Parathyroid adenoma (tissue), 2 donors: ENCODE measurements at regions not wholly inside any gene's neighbourhood (a gene's known extent, or its start where the extent isn't known, plus 50 kb on each side); places are given as distances from the start of the nearest gene placed in this dataset.

ENCODE experiments used
- H2AFZ ChIP-seq: fragments of 300-600 bp; sonication (generic); one replicate; pipeline ENCODE4 v1.7.0; 2017; ENCODE audit warnings: antibody characterized with exemption, mild to moderate bottlenecking
- H3K27ac ChIP-seq: fragments of 300-600 bp; sonication (generic); one replicate; pipeline ENCODE4 v1.7.0; 2017
- H3K27me3 ChIP-seq: fragments of 300-600 bp; sonication (generic); one replicate; pipeline ENCODE4 v1.7.0; 2017; ENCODE audit warnings: low read length; ENCODE audit not compliant: control insufficient read depth, insufficient read depth
- H3K36me3 ChIP-seq: fragments of 300-600 bp; sonication (generic); one replicate; pipeline ENCODE4 v1.7.0; 2017; ENCODE audit warnings: low read length; ENCODE audit not compliant: control insufficient read depth, insufficient read depth
- H3K4me1 ChIP-seq: fragments of 300-600 bp; sonication (generic); one replicate; pipeline ENCODE4 v1.7.0; 2017; ENCODE audit warnings: control low read depth
- H3K4me2 ChIP-seq: fragments of 300-600 bp; sonication (generic); one replicate; pipeline ENCODE4 v1.7.0; 2017; ENCODE audit warnings: low read length
- H3K4me3 ChIP-seq: fragments of 300-600 bp; sonication (generic); one replicate; pipeline ENCODE4 v1.7.0; 2017; ENCODE audit warnings: low read depth, low read length
- H3K79me2 ChIP-seq: fragments of 300-600 bp; sonication (generic); one replicate; pipeline ENCODE4 v1.7.0; 2017; ENCODE audit warnings: control low read depth
- H3K9ac ChIP-seq: fragments of 300-600 bp; sonication (generic); one replicate; pipeline ENCODE4 v1.7.0; 2017; ENCODE audit warnings: mild to moderate bottlenecking
- H3K9me3 ChIP-seq: fragments of 300-600 bp; sonication (generic); one replicate; pipeline ENCODE4 v1.7.0; 2017; ENCODE audit warnings: low read length; ENCODE audit not compliant: control insufficient read depth
- TF ChIP-seq, protein P1 (sequence below): fragments of 300-600 bp; sonication (generic); IDR thresholded peaks from one replicate; pipeline ENCODE4 v1.7.0; 2017; ENCODE audit warnings: antibody characterized with exemption, mild to moderate bottlenecking
- donor health status: primary hyperparathyroidism.

GRCh38 chr13:40343550-40344269 lies 322.7 kb downstream of the FOXO1 start:
- TF ChIP-seq, protein P1, sequence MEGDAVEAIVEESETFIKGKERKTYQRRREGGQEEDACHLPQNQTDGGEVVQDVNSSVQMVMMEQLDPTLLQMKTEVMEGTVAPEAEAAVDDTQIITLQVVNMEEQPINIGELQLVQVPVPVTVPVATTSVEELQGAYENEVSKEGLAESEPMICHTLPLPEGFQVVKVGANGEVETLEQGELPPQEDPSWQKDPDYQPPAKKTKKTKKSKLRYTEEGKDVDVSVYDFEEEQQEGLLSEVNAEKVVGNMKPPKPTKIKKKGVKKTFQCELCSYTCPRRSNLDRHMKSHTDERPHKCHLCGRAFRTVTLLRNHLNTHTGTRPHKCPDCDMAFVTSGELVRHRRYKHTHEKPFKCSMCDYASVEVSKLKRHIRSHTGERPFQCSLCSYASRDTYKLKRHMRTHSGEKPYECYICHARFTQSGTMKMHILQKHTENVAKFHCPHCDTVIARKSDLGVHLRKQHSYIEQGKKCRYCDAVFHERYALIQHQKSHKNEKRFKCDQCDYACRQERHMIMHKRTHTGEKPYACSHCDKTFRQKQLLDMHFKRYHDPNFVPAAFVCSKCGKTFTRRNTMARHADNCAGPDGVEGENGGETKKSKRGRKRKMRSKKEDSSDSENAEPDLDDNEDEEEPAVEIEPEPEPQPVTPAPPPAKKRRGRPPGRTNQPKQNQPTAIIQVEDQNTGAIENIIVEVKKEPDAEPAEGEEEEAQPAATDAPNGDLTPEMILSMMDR, result no peak
- Histone ChIP-seq H3K27me3 (no peaks in the 10 kb centered on the region), H3K9ac (no peak overlapping the region), H3K9me3 (no peaks in the 10 kb centered on the region), H3K36me3 (no peaks in the 10 kb centered on the region), H3K27ac (no peak overlapping the region), H3K79me2 (no peaks in the 10 kb centered on the region), H2AFZ (no peak overlapping the region), H3K4me1 (no peaks in the 10 kb centered on the region), H3K4me3 (no peak overlapping the region), H3K4me2 (no peak overlapping the region)

GRCh38 chr13:40344270-40345148 lies 321.9 kb downstream of the FOXO1 start:
- Histone ChIP-seq H3K79me2 (no peaks in the 10 kb centered on the region), H3K27me3 (no peaks in the 10 kb centered on the region), H2AFZ (no peak overlapping the region), H3K9ac (no peak overlapping the region), H3K9me3 (no peaks in the 10 kb centered on the region), H3K4me3 (no peak overlapping the region), H3K4me2 (no peak overlapping the region), H3K36me3 (no peaks in the 10 kb centered on the region), H3K4me1 (no peaks in the 10 kb centered on the region), H3K27ac (no peak overlapping the region)
- TF ChIP-seq, protein P1, result no peak

- H3K27ac ChIP-seq, result no peak overlapping the region
These were observed 321.3 kb downstream of the FOXO1 start for GRCh38 chr13:40345149-40345514.

DNA sequence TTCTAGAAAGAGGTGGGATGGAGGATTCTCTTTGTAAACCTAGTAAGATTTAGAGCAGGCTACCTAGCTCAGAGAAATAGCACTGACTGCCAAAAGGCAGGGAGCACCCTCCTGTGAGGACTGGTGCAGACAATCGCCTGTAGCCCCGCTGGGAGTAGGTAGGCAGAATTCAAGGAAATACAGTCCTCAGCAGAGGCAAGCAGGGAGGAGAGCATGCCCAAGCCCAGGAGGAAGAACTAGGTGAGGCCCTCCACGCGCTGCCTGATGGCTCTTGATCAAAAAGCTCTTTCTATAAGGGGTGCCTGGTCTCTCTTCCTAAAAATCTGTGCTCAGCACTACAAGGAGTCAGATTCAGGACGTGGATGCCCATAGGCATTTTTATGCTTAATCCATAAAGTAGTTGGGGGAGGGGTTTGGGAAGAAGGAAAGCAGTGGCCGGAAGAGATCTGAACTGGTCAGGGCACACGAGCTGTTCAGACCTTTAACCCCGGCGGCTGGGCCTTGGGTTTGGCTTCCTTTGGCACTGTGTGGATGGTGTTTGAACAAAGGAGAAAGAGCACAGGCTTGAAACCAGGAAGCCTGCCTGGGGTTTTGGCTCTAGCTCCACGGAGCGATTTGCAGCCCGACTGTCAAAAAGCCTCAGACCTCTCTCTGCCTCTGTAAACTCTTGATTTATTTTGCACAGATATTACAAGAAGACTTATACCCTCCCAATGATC lies 320.6 kb downstream of the FOXO1 start:
- H3K9me3 ChIP-seq, result no peaks in the 10 kb centered on the region
- H3K9ac ChIP-seq, result no peak overlapping the region
- TF ChIP-seq, protein P1, result no peak
- H3K36me3 ChIP-seq, result no peaks in the 10 kb centered on the region
- H3K4me1 ChIP-seq, result no peaks in the 10 kb centered on the region
- no peaks in the 10 kb centered on the region for H3K79me2 ChIP-seq
- H2AFZ ChIP-seq, result no peak overlapping the region
- no peak overlapping the region for H3K4me2 ChIP-seq
- no peak overlapping the region for H3K27ac ChIP-seq
- H3K27me3 ChIP-seq, result no peaks in the 10 kb centered on the region
- H3K4me3 ChIP-seq, result no peak overlapping the region

More at GRCh38 chr13:40345149-40345514, 321.3 kb downstream of the FOXO1 start:
- Histone ChIP-seq H3K27me3 (no peaks in the 10 kb centered on the region), H3K36me3 (no peaks in the 10 kb centered on the region), H3K4me2 (no peak overlapping the region), H3K4me1 (no peaks in the 10 kb centered on the region), H3K9ac (no peak overlapping the region), H3K9me3 (no peaks in the 10 kb centered on the region), H3K79me2 (no peaks in the 10 kb centered on the region), H3K4me3 (no peak overlapping the region), H2AFZ (no peak overlapping the region)
- TF ChIP-seq, protein P1, result no peak
